ENCODE measurements at regions not wholly inside any gene's neighbourhood (a gene's known extent, or its start where the extent isn't known, plus 50 kb on each side); places are given as distances from the start of the nearest gene placed in this dataset.

GRCh38 chr6:126867641-126868040 lies 250.8 kb upstream of the RSPO3 start:
- CTCF ChIA-PET (ENCODE audit: unreplicated experiment) = no interaction called here
- POLR2A ChIA-PET = no interaction called here
- TF ChIP-seq EZH2phosphoT487 (IDR thresholded peaks at IDR 0.05; ENCODE audit: borderline replicate concordance, low read depth, low read length) (no peak), CTCF (conservative IDR thresholded peaks at IDR 0.05; ENCODE audit: low read length) (no peak)

GRCh38 chr6:126873351-126873750 lies 245.1 kb upstream of the RSPO3 start:
- Histone ChIP-seq H3K9me2 (ENCODE audit: insufficient read depth, low read length) (no peaks in the 10 kb centered on the region), H3K4me1 (ENCODE audit: insufficient read depth, low read length, poor library complexity, severe bottlenecking) (no peaks in the 10 kb centered on the region), H2AFZ (ENCODE audit: low read length) (no peak overlapping the region), H3K9me3 (ENCODE audit: low read length) (no peaks in the 10 kb centered on the region), H3K4me2 (ENCODE audit: low read length) (no peak overlapping the region), H3K79me2 (ENCODE audit: insufficient read depth, low read depth, low read length) (no peaks in the 10 kb centered on the region), H4K20me1 (ENCODE audit: insufficient read depth, low read length) (no peaks in the 10 kb centered on the region), H3K27ac (ENCODE audit: low read depth, low read length, poor library complexity, severe bottlenecking) (no peak overlapping the region), H3K36me3 (ENCODE audit: insufficient read depth, low read length) (no peaks in the 10 kb centered on the region), H3K4me3 (ENCODE audit: low read depth, low read length, poor library complexity, severe bottlenecking) (no peak overlapping the region)
- ChIA-PET POLR2A (no interaction called here), CTCF (ENCODE audit: unreplicated experiment) (no interaction called here)
- intact Hi-C loops (cut with micrococcal nuclease; ENCODE audit: unreplicated experiment) = no loop called here
- no TSS peak for BruUV-seq (replicated peaks)
- TF ChIP-seq EZH2phosphoT487 (IDR thresholded peaks at IDR 0.05; ENCODE audit: borderline replicate concordance, low read depth, low read length) (no peak), CTCF (conservative IDR thresholded peaks at IDR 0.05; ENCODE audit: low read length) (no peak)
- no peak for DNase-seq (ENCODE audit: low spot score)

More at GRCh38 chr6:126867641-126868040, 250.8 kb upstream of the RSPO3 start:
- H3K36me3 ChIP-seq (ENCODE audit: insufficient read depth, low read length) = no peaks in the 10 kb centered on the region
- no peaks in the 10 kb centered on the region for H4K20me1 ChIP-seq (ENCODE audit: insufficient read depth, low read length)
- H3K4me2 ChIP-seq (ENCODE audit: low read length) = no peak overlapping the region
- no TSS peak for BruUV-seq (replicated peaks)
- H3K4me3 ChIP-seq (ENCODE audit: low read depth, low read length, poor library complexity, severe bottlenecking) = no peak overlapping the region
- H3K9me3 ChIP-seq (ENCODE audit: low read length) = no peaks in the 10 kb centered on the region
- no peak overlapping the region for H2AFZ ChIP-seq (ENCODE audit: low read length)
- no peak overlapping the region for H3K27ac ChIP-seq (ENCODE audit: low read depth, low read length, poor library complexity, severe bottlenecking)
- intact Hi-C loops (cut with micrococcal nuclease; ENCODE audit: unreplicated experiment) = no loop called here
- no peaks in the 10 kb centered on the region for H3K9me2 ChIP-seq (ENCODE audit: insufficient read depth, low read length)
- H3K79me2 ChIP-seq (ENCODE audit: insufficient read depth, low read depth, low read length) = no peaks in the 10 kb centered on the region
- H3K4me1 ChIP-seq (ENCODE audit: insufficient read depth, low read length, poor library complexity, severe bottlenecking) = no peaks in the 10 kb centered on the region
- no peak for DNase-seq (ENCODE audit: low spot score)

GRCh38 chr6:126873791-126874190 lies 244.7 kb upstream of the RSPO3 start:
- TF ChIP-seq EZH2phosphoT487 (IDR thresholded peaks at IDR 0.05; ENCODE audit: borderline replicate concordance, low read depth, low read length) (no peak), CTCF (conservative IDR thresholded peaks at IDR 0.05; ENCODE audit: low read length) (no peak)
- no TSS peak for BruUV-seq (replicated peaks)
- H3K79me2 ChIP-seq (ENCODE audit: insufficient read depth, low read depth, low read length) = no peaks in the 10 kb centered on the region
- intact Hi-C loops (cut with micrococcal nuclease; ENCODE audit: unreplicated experiment) = no loop called here
- H3K9me2 ChIP-seq (ENCODE audit: insufficient read depth, low read length) = no peaks in the 10 kb centered on the region
- CTCF ChIA-PET (ENCODE audit: unreplicated experiment) = no interaction called here
- no peaks in the 10 kb centered on the region for H3K9me3 ChIP-seq (ENCODE audit: low read length)
- no peak for DNase-seq (ENCODE audit: low spot score)
- no peaks in the 10 kb centered on the region for H3K4me1 ChIP-seq (ENCODE audit: insufficient read depth, low read length, poor library complexity, severe bottlenecking)
- H4K20me1 ChIP-seq (ENCODE audit: insufficient read depth, low read length) = no peaks in the 10 kb centered on the region
- POLR2A ChIA-PET = no interaction called here
- H3K36me3 ChIP-seq (ENCODE audit: insufficient read depth, low read length) = no peaks in the 10 kb centered on the region
- no peak overlapping the region for H3K4me2 ChIP-seq (ENCODE audit: low read length)
- no peak overlapping the region for H3K27ac ChIP-seq (ENCODE audit: low read depth, low read length, poor library complexity, severe bottlenecking)
- H2AFZ ChIP-seq (ENCODE audit: low read length) = no peak overlapping the region
- no peak overlapping the region for H3K4me3 ChIP-seq (ENCODE audit: low read depth, low read length, poor library complexity, severe bottlenecking)
